Heart left ventricle (tissue), 16 donors: ENCODE measurements at regions not wholly inside any gene's neighbourhood (a gene's known extent, or its start where the extent isn't known, plus 50 kb on each side); places are given as distances from the start of the nearest gene placed in this dataset.

Source experiments
- ATAC-seq, 4 donors: fragments of 200-7000 bp; cut with Tn5 transposase; one replicate each; pipeline ENCODE4 v1.9.1; 2020 to 2022; ENCODE audit warnings: moderate library complexity in 4 of 4, mild to moderate bottlenecking in 3 of 4, moderate number of reproducible peaks in 1 of 4
- DNase-seq, 5 donors: peaks; one replicate each; pipeline ENCODE4 v3.0.0-alpha.2; 2020
- H3K27ac ChIP-seq, 12 donors: fragments of 200-600 bp; sonication (generic) in 4 of 12; one replicate each; pipeline versions ENCODE4 v1.5.0 to v1.8.0; 2016 to 2022; ENCODE audit warnings: mild to moderate bottlenecking in 2 of 12
- H3K27me3 ChIP-seq, 9 donors: fragments of 200-600 bp; sonication (generic) in 2 of 9; one replicate each; pipeline versions ENCODE4 v1.5.1 to v1.8.0; 2016 to 2022; ENCODE audit warnings: mild to moderate bottlenecking in 3 of 9
- H3K36me3 ChIP-seq, 9 donors: fragments of 200-600 bp; sonication (generic) in 2 of 9; one replicate each; pipeline versions ENCODE4 v1.5.0 to v1.8.0; 2018 to 2022; ENCODE audit warnings: mild to moderate bottlenecking in 2 of 9
- H3K4me1 ChIP-seq, 12 donors: fragments of 200-600 bp; sonication (generic) in 4 of 12; one replicate each; pipeline versions ENCODE4 v1.5.0 to v1.8.0; 2016 to 2022; ENCODE audit warnings: mild to moderate bottlenecking in 3 of 12
- H3K4me3 ChIP-seq, 12 donors: fragments of 200-600 bp; sonication (generic) in 4 of 12; one replicate each; pipeline versions ENCODE4 v1.5.0 to v1.8.0; 2017 to 2022; ENCODE audit warnings: mild to moderate bottlenecking in 9 of 12, moderate library complexity in 4 of 12
- H3K9me3 ChIP-seq, 12 donors: fragments of 200-600 bp; sonication (generic) in 4 of 12; one replicate each; pipeline versions ENCODE4 v1.5.0 to v1.8.0; 2016 to 2022; ENCODE audit warnings: mild to moderate bottlenecking in 1 of 12
- CTCF ChIP-seq, 12 donors: fragments of 200-600 bp; sonication (generic) in 4 of 12; IDR thresholded peaks; one replicate each; pipeline versions ENCODE4 v1.5.0 to v1.8.0; 2018 to 2022; ENCODE audit warnings: antibody characterized with exemption in 12 of 12, mild to moderate bottlenecking in 5 of 12
- POLR2A ChIP-seq, 2 donors: fragments of 450-650 bp; IDR thresholded peaks; one replicate each; pipeline ENCODE4 v1.6.1; 2017; ENCODE audit warnings: antibody characterized with exemption in 2 of 2, mild to moderate bottlenecking in 2 of 2, moderate library complexity in 2 of 2
- WGBS, 4 donors: extraction: QIAGEN DNeasy Blood & Tissue Kit in 2 of 4; methylation state at CpG; one replicate each; pipeline versions ENCODE4 v1.1.5 to v1.1.7; 2013 to 2018; 5-methylcytosine and 5-hydroxymethylcytosine counted together
- intact Hi-C, 10 donors: fragments of 100-400 bp; cut with DNase I; formaldehyde crosslinking; loops; one replicate each; pipeline versions ENCODE4 v1.11.1 to v1.14.2; 2022
- donor health status: ischemic (EF 13 %, LVEDD 7.1; RV severe dilation, severe dysfunction).
- donor health status: healthy with polysubstance abuse.
- donor health status: DM: no; HTN: yes; CAD: no.
- donor health status: DM: no; HTN: no; CAD: no.
- donor health status: ischemic (EF 25% LVEDD 6.9; RV normal size, moderate dysfunction).
- donor health status: ischemic (EF 25% LVEDD 5.7; RV mildly dilated, moderate dysfunction).
- donor health status: healthy.
- donor health status: DM: yes; HTN: yes; CAD: no.
- donor health status: ischemic (EF 35%, LVEDD 5.7; RV mildly dilated, moderate dysfunction).
- donor health status: nonischemic (EF 11% LVEDD 7.7; RV severe dilation, severe dysfunction).
- donor health status: DM: yes; HTN: yes; CAD: no.
- donor health status: PGD.
- donor health status: ischemic (EF 29% LVEDD 5.4; RV normal size, mild dysfunction).
- donor health status: nonischemic (EF 23%, LVEDD 6.1; RV moderate dilation, normal function).

- H3K4me1 ChIP-seq: no peaks in the 10 kb centered on the region
- no peak overlapping the region for H3K27ac ChIP-seq
- intact Hi-C loops: no loop called here
- DNase-seq (no peak), ATAC-seq (no peak)
- H3K4me3 ChIP-seq: no peak overlapping the region
- peaks cover 0 to 5% (median 0%) of the 10 kb centered on the region in 9 donors for H3K27me3 ChIP-seq
- 66 to 68% (median 68%) methylated on average over 5 of the region's 5 CpGs for WGBS, 4 donors
- no peaks in the 10 kb centered on the region for H3K9me3 ChIP-seq
- H3K36me3 ChIP-seq: no peaks in the 10 kb centered on the region
- TF ChIP-seq POLR2A (IDR thresholded peaks at IDR 0.05) (no peak), CTCF (IDR thresholded peaks at IDR 0.05) (no peak)
Observed at GRCh38 chr9:88898039-88898720, 93.1 kb upstream of the S1PR3 start.

GRCh38 chr9:88905506-88905905 lies 85.8 kb upstream of the S1PR3 start:
- TF ChIP-seq POLR2A (IDR thresholded peaks at IDR 0.05): no peak
- no peak for TF ChIP-seq CTCF (IDR thresholded peaks at IDR 0.05)
- ATAC-seq (no peak), DNase-seq (no peak)
- H3K27me3 ChIP-seq: peaks cover 0 to 21% (median 0%) of the 10 kb centered on the region in 9 donors
- 77 to 95% (median 87%) methylated on average over 2 of the region's 2 CpGs for WGBS, 4 donors
- peaks cover 0 to 17% (median 0%) of the 10 kb centered on the region in 12 donors for H3K9me3 ChIP-seq
- H3K4me1 ChIP-seq: no peaks in the 10 kb centered on the region
- H3K36me3 ChIP-seq: no peaks in the 10 kb centered on the region
- intact Hi-C loops: no loop called here
- no peak overlapping the region for H3K27ac ChIP-seq
- H3K4me3 ChIP-seq: no peak overlapping the region

- Histone ChIP-seq H3K4me3 (no peak overlapping the region), H3K4me1 (peaks cover 0 to 7% (median 0%) of the 10 kb centered on the region in 12 donors), H3K36me3 (no peaks in the 10 kb centered on the region), H3K27ac (no peak overlapping the region), H3K27me3 (no peaks in the 10 kb centered on the region), H3K9me3 (peaks cover 0 to 4% (median 0%) of the 10 kb centered on the region in 12 donors)
- WGBS, 4 donors: 70 to 75% (median 74%) methylated on average over 2 of the region's 2 CpGs
- DNase-seq (no peak), ATAC-seq (no peak)
- no peak for TF ChIP-seq CTCF (IDR thresholded peaks at IDR 0.05)
- TF ChIP-seq POLR2A (IDR thresholded peaks at IDR 0.05): no peak
- intact Hi-C loops: no loop called here
Observed at GRCh38 chr9:88915916-88916315, 75.4 kb upstream of the S1PR3 start.

- no peak for TF ChIP-seq CTCF (IDR thresholded peaks at IDR 0.05)
- no peak for TF ChIP-seq POLR2A (IDR thresholded peaks at IDR 0.05)
- H3K9me3 ChIP-seq: peaks cover 0 to 4% (median 0%) of the 10 kb centered on the region in 12 donors
- no peaks in the 10 kb centered on the region for H3K27me3 ChIP-seq
- intact Hi-C loops: no loop called here
- H3K36me3 ChIP-seq: no peaks in the 10 kb centered on the region
- DNase-seq (no peak), ATAC-seq (no peak)
- peaks cover 0 to 7% (median 0%) of the 10 kb centered on the region in 12 donors for H3K4me1 ChIP-seq
- 0 to 45% (median 0%) methylated on average over 1 of the region's 1 CpG for WGBS, 4 donors
- no peak overlapping the region for H3K27ac ChIP-seq
- H3K4me3 ChIP-seq: no peak overlapping the region
Observed at GRCh38 chr9:88916894-88917293, 74.4 kb upstream of the S1PR3 start.
